ENCODE measurements at regions not wholly inside any gene's neighbourhood (a gene's known extent, or its start where the extent isn't known, plus 50 kb on each side); places are given as distances from the start of the nearest gene placed in this dataset.

DNA sequence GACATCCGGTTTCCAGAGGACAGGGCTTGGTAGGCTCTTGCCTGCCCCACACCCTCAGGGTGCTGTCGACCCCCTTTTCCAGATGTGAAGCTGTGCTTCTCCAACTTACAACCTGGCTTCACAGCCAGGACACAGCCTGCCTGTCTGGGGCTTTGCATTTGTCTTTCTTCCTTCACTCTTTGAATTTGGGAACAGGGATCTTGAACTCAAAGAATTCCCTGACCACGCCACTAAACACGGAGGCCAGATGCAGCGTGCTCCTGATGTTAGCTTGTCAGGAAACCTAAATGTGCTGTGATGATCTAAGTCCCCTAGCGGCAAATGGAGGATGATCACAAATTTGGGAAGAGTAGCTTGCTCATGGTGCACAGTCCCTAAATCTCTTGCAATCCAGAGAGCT lies 244.8 kb upstream of the RGMA start:
- TF ChIP-seq POLR2A (IDR thresholded peaks at IDR 0.05) = no peak
- TF ChIP-seq, protein P1, sequence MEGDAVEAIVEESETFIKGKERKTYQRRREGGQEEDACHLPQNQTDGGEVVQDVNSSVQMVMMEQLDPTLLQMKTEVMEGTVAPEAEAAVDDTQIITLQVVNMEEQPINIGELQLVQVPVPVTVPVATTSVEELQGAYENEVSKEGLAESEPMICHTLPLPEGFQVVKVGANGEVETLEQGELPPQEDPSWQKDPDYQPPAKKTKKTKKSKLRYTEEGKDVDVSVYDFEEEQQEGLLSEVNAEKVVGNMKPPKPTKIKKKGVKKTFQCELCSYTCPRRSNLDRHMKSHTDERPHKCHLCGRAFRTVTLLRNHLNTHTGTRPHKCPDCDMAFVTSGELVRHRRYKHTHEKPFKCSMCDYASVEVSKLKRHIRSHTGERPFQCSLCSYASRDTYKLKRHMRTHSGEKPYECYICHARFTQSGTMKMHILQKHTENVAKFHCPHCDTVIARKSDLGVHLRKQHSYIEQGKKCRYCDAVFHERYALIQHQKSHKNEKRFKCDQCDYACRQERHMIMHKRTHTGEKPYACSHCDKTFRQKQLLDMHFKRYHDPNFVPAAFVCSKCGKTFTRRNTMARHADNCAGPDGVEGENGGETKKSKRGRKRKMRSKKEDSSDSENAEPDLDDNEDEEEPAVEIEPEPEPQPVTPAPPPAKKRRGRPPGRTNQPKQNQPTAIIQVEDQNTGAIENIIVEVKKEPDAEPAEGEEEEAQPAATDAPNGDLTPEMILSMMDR (IDR thresholded peaks at IDR 0.05 in 8 of 11, conservative IDR thresholded peaks at IDR 0.05 in 3 of 11) = no peak
- TF ChIP-seq POLR2AphosphoS5 (IDR thresholded peaks at IDR 0.05) = no peak

All from spleen (tissue), 7 donors.